HepG2 (cell line): ENCODE measurements at regions not wholly inside any gene's neighbourhood (a gene's known extent, or its start where the extent isn't known, plus 50 kb on each side); places are given as distances from the start of the nearest gene placed in this dataset.

Experiments
- CCAR2 ChIP-seq: fragments of 200-400 bp; formaldehyde crosslinking; optimal IDR thresholded peaks from 2 replicates; pipeline ENCODE3; 2018; ENCODE audit warnings: low read depth, mild to moderate bottlenecking, low read length, moderate library complexity
- CCDC6 ChIP-seq: sonication (generic); formaldehyde crosslinking; IDR thresholded peaks from 2 replicates; pipeline ENCODE4 v1.8.1; 2022; ENCODE audit warnings: mild to moderate bottlenecking, missing genetic modification reagents, moderate library complexity
- NFIC ChIP-seq: IDR thresholded peaks from 2 replicates; pipeline ENCODE4 v1.6.1; 2012; ENCODE audit warnings: mild to moderate bottlenecking, low read length, inconsistent platforms
- RFX5 ChIP-seq: IDR thresholded peaks from 2 replicates; pipeline ENCODE4 v1.6.1; 2011; ENCODE audit warnings: low read depth, low read length, improper control_type of control experiment
- RORA ChIP-seq: sonication (generic); formaldehyde crosslinking; IDR thresholded peaks from 2 replicates; pipeline ENCODE4 v1.5.0; 2020; ENCODE audit warnings: mild to moderate bottlenecking, missing genetic modification reagents, moderate library complexity
- STAG1 ChIP-seq: sonication (generic); formaldehyde crosslinking; IDR thresholded peaks from 2 replicates; pipeline ENCODE4 v1.4.0; 2020; ENCODE audit warnings: missing genetic modification reagents
- TBL1XR1 ChIP-seq: fragments of 150-350 bp; IDR thresholded peaks from 2 replicates; pipeline ENCODE4 v1.6.1; 2014; ENCODE audit warnings: borderline replicate concordance, low read length; ENCODE audit not compliant: partially characterized antibody
- ZNF451 ChIP-seq: sonication (generic); formaldehyde crosslinking; IDR thresholded peaks from 2 replicates; pipeline ENCODE4 v1.5.0; 2020; ENCODE audit warnings: mild to moderate bottlenecking, missing genetic modification reagents
- TF ChIP-seq, protein P1 (sequence below): sonication (generic); formaldehyde crosslinking; IDR thresholded peaks from 2 replicates; pipeline ENCODE4 v1.8.0; 2022; ENCODE audit warnings: mild to moderate bottlenecking, missing genetic modification reagents; ENCODE audit not compliant: insufficient replicate concordance

DNA sequence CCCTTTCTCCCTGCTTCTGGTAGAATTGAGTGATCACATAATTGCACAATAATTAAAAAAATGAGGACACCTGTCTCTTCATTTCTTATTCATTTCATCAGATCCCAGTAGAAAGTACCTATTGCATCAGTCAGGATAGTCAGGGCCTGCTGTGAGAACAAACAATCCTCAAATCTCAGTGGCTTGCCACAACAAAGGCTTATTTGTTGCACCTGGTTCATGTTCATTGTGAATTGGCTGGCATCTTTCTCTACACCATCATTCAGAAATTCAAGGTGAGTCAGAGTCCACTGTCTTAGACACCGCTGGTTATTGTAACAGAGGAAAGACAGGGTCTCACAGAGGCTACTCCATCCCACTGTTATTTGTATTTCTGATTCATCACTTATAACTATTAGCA, 409.8 kb downstream of the STIM2 start:
- TF ChIP-seq RFX5 (no peak), RORA (no peak), CCAR2 (no peak), ZNF451 (CRISPR knock-in tag) (no peak), NFIC (no peak), STAG1 (CRISPR knock-in tag) (no peak), TBL1XR1 (no peak), CCDC6 (CRISPR knock-in tag) (no peak)
- TF ChIP-seq, protein P1, sequence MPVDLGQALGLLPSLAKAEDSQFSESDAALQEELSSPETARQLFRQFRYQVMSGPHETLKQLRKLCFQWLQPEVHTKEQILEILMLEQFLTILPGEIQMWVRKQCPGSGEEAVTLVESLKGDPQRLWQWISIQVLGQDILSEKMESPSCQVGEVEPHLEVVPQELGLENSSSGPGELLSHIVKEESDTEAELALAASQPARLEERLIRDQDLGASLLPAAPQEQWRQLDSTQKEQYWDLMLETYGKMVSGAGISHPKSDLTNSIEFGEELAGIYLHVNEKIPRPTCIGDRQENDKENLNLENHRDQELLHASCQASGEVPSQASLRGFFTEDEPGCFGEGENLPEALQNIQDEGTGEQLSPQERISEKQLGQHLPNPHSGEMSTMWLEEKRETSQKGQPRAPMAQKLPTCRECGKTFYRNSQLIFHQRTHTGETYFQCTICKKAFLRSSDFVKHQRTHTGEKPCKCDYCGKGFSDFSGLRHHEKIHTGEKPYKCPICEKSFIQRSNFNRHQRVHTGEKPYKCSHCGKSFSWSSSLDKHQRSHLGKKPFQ (CRISPR knock-in tag) = no peak
